ENCODE measurements at regions not wholly inside any gene's neighbourhood (a gene's known extent, or its start where the extent isn't known, plus 50 kb on each side); places are given as distances from the start of the nearest gene placed in this dataset.

DNA sequence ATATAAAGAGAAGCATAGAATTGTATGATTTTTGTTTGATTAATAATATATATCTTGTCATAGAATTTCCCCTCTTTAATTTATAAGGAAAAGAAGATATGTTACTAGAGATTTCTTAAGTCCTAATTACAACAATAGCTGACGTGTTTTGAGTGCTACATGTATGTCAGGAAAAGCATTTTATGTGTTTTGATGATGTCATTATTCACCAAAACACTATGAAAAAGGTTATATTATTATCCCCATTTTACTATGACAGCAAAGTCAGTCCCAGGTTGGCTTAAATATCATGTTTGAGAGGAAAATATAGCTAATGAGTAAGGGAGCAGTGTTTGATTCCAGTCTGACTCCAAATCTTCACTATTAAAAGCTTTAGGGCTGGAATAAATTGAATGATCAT is 428.4 kb upstream of the GOLIM4 start:
- H3K27ac ChIP-seq (replicated peaks) = no peak overlapping the region
- no peaks in the 10 kb centered on the region for H3K36me3 ChIP-seq
- H3K27me3 ChIP-seq (ENCODE audit: low read depth) = no peaks in the 10 kb centered on the region
- TF ChIP-seq, protein P1, sequence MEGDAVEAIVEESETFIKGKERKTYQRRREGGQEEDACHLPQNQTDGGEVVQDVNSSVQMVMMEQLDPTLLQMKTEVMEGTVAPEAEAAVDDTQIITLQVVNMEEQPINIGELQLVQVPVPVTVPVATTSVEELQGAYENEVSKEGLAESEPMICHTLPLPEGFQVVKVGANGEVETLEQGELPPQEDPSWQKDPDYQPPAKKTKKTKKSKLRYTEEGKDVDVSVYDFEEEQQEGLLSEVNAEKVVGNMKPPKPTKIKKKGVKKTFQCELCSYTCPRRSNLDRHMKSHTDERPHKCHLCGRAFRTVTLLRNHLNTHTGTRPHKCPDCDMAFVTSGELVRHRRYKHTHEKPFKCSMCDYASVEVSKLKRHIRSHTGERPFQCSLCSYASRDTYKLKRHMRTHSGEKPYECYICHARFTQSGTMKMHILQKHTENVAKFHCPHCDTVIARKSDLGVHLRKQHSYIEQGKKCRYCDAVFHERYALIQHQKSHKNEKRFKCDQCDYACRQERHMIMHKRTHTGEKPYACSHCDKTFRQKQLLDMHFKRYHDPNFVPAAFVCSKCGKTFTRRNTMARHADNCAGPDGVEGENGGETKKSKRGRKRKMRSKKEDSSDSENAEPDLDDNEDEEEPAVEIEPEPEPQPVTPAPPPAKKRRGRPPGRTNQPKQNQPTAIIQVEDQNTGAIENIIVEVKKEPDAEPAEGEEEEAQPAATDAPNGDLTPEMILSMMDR (IDR thresholded peaks at IDR 0.05; ENCODE audit: borderline replicate concordance) = no peak
- no peaks in the 10 kb centered on the region for H3K4me1 ChIP-seq
- H3K4me3 ChIP-seq = no peak overlapping the region
- H3K9me3 ChIP-seq (replicated peaks) = no peaks in the 10 kb centered on the region
- DNase-seq = no peak
- intact Hi-C loops (cut with micrococcal nuclease) = no loop called here

DNA sequence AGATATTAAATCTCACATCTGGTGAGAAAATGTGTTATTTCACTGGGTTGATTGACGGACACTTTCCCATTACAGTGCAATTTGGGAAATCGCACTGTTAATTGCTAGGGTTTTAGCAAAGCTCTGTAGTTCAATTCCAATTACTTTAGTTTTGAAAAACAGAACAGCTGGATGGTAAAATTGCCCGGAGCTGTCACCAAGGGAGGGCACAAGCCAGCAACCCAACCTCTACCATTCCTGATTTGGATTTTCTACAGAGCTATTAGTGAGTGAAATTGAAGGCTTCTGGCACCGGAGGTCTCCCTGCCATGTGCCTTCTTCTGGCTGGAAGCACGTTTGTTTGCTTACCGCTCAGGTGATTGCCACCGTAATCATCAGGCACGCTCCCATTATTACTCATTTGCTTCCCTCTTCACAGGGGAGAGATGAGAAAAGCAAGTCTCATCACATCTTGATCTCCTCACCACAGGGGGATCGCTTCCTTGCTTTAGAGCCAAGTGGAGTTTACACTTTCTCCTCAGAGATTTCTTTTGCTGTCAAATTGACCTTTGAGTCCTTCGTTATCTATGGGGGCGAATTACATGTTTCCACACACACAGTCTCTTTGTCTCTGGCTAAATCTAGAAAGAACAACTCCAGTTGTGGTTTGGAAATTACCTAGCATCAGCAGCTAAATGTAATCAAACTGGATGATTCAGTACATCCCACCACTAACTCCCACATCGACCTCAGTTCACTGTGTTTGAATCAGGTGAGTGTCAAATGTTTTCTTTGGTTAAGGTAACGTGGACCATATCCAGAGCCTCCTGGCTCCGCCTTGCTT is 421.7 kb upstream of the GOLIM4 start:
- H3K4me3 ChIP-seq = no peak overlapping the region
- peaks cover 15% of the 10 kb centered on the region for H3K27me3 ChIP-seq (ENCODE audit: low read depth)
- H3K9me3 ChIP-seq (replicated peaks) = no peaks in the 10 kb centered on the region
- intact Hi-C loops (cut with micrococcal nuclease) = loop anchor here (10.0 kb wide), 1 partner anchor 327 kb away; no protein-coding TSS in a partner anchor
- no peak overlapping the region for H3K27ac ChIP-seq (replicated peaks)
- DNase-seq = no peak
- TF ChIP-seq, protein P1 (IDR thresholded peaks at IDR 0.05; ENCODE audit: borderline replicate concordance) = no peak
- H3K36me3 ChIP-seq = no peaks in the 10 kb centered on the region
- H3K4me1 ChIP-seq = no peaks in the 10 kb centered on the region

DNA sequence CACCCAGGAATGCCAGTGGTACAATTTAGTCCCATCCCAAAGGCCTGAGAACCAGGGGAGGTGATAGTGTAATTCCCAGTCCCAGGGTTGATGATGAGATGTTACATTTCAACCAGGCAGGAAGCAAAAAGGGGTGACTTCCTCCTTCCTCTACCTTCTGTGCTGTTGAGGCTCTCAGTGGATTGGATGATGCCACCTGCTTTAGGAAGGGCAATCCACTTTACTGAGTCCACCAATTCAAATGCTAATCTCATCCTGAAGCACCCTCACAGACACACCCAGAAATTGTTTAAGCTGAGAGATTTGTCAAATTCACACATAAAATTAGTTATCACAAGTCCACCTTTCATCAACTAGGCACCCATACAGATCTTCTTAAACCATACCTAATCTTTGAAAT is 418.5 kb upstream of the GOLIM4 start:
- peaks cover 24% of the 10 kb centered on the region for H3K27me3 ChIP-seq (ENCODE audit: low read depth)
- intact Hi-C loops (cut with micrococcal nuclease) = loop anchor here (10.0 kb wide), 1 partner anchor 331 kb away; no protein-coding TSS in a partner anchor
- TF ChIP-seq, protein P1 (IDR thresholded peaks at IDR 0.05; ENCODE audit: borderline replicate concordance) = no peak

DNA sequence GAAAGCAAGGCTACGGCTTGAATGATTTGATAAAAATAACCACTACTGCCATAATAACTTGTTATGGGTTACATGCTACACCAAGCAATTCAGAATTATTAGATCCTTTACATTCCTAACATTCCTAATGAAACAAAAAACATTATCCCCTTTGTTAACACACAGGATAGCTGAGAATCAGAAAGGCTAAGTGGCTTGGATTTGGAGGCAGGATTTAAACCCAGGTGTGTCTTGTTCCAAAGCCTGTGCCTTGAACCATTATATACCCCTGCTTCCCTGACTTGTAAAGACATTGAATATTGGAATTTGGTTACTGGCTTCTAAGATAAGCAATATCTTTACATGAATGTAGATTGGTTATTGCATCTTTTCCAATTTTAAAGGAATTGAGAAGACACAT is 417.1 kb upstream of the GOLIM4 start:
- Histone ChIP-seq H3K27ac (replicated peaks) (no peak overlapping the region), H3K27me3 (ENCODE audit: low read depth) (peaks cover 23% of the 10 kb centered on the region), H3K36me3 (no peaks in the 10 kb centered on the region), H3K4me3 (no peak overlapping the region), H3K9me3 (replicated peaks) (no peaks in the 10 kb centered on the region), H3K4me1 (no peaks in the 10 kb centered on the region)
- intact Hi-C loops (cut with micrococcal nuclease) = loop anchor here (10.0 kb wide), 1 partner anchor 332 kb away; no protein-coding TSS in a partner anchor
- no peak for DNase-seq
- TF ChIP-seq, protein P1 (IDR thresholded peaks at IDR 0.05; ENCODE audit: borderline replicate concordance) = no peak

More for the DNA sequence above, 418.5 kb upstream of the GOLIM4 start:
- no peaks in the 10 kb centered on the region for H3K9me3 ChIP-seq (replicated peaks)
- no peak overlapping the region for H3K27ac ChIP-seq (replicated peaks)
- H3K4me1 ChIP-seq = no peaks in the 10 kb centered on the region
- no peaks in the 10 kb centered on the region for H3K36me3 ChIP-seq
- no peak overlapping the region for H3K4me3 ChIP-seq
- DNase-seq = no peak

DNA sequence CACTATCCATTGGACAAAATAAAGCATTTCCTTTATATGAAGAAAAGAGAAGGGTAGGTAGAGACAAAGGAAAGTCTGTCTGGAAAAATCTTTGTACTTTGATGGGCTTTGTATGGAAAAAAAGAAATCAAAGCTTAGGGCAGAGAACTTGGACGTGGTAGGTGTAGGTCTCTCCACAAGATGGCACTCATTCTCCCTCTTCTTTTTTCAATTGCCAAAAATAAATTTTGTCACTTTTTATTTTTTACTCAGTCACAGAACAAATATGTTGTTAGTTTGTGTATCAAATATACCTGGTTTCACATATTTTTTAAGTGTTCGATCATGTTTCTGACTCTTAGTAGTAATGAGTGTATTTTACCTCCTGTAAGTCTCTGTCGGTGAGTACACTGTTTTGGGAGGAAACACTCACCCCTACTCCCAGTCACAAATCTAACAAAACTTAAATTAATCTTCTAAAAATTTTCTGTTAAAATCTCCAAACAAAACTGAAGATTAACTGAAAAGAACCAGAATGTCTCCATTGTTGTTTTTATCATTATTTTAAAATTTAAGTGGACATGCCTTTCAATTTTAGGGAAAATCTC is 415.8 kb upstream of the GOLIM4 start:
- Histone ChIP-seq H3K36me3 (no peaks in the 10 kb centered on the region), H3K9me3 (replicated peaks) (no peaks in the 10 kb centered on the region), H3K27me3 (ENCODE audit: low read depth) (peaks cover 27% of the 10 kb centered on the region), H3K4me1 (no peaks in the 10 kb centered on the region), H3K27ac (replicated peaks) (no peak overlapping the region), H3K4me3 (no peak overlapping the region)
- DNase-seq = no peak
- TF ChIP-seq, protein P1 (IDR thresholded peaks at IDR 0.05; ENCODE audit: borderline replicate concordance) = peak; percentile 69
- intact Hi-C loops (cut with micrococcal nuclease) = loop anchor here (10.0 kb wide), 1 partner anchor 333 kb away; no protein-coding TSS in a partner anchor
